NB4 (cell line): ENCODE measurements at regions not wholly inside any gene's neighbourhood (a gene's known extent, or its start where the extent isn't known, plus 50 kb on each side); places are given as distances from the start of the nearest gene placed in this dataset.
"Not testable (repeated sequence)": the region's sequence is repeated elsewhere in the genome, so short reads cannot be mapped to it uniquely, and the experiment has no call there.

Source experiments
- CTCF ChIP-seq: IDR thresholded peaks from one replicate; pipeline ENCODE4 v1.5.1; 2012; ENCODE audit warnings: low read depth, low read length
- MAX ChIP-seq: IDR thresholded peaks from 2 replicates; pipeline ENCODE4 v1.6.1; 2011; ENCODE audit warnings: low read depth, low read length
- MYC ChIP-seq: IDR thresholded peaks from 2 replicates; pipeline ENCODE4 v1.6.1; 2011; ENCODE audit warnings: low read depth, low read length
- POLR2A ChIP-seq: IDR thresholded peaks from 2 replicates; pipeline ENCODE4 v1.6.1; 2011; ENCODE audit warnings: mild to moderate bottlenecking; ENCODE audit not compliant: insufficient read length; ENCODE audit errors: extremely low read depth

GRCh38 chr2:89213811-89214210 is 522.3 kb downstream of the RPIA start:
- TF ChIP-seq POLR2A, CTCF, MAX, MYC: not testable (repeated sequence)
